Breast epithelium (tissue), 3 donors: ENCODE measurements at regions not wholly inside any gene's neighbourhood (a gene's known extent, or its start where the extent isn't known, plus 50 kb on each side); places are given as distances from the start of the nearest gene placed in this dataset.

Experiments used
- POLR2A ChIP-seq: fragments of 450-650 bp; IDR thresholded peaks from one replicate; pipeline ENCODE4 v1.6.1; 2016; ENCODE audit warnings: antibody characterized with exemption, mild to moderate bottlenecking, moderate library complexity
- POLR2AphosphoS5 ChIP-seq, 3 donors: sonication (generic); formaldehyde crosslinking; IDR thresholded peaks; one replicate each; pipeline ENCODE4 v1.6.1; 2017; ENCODE audit warnings: antibody characterized with exemption in 3 of 3
- TF ChIP-seq, protein P1 (sequence below), 3 donors: fragments of 450-650 bp; IDR thresholded peaks; one replicate each; pipeline ENCODE4 v1.5.1; 2016 to 2017; ENCODE audit warnings: antibody characterized with exemption in 3 of 3, mild to moderate bottlenecking in 3 of 3, moderate library complexity in 3 of 3

DNA sequence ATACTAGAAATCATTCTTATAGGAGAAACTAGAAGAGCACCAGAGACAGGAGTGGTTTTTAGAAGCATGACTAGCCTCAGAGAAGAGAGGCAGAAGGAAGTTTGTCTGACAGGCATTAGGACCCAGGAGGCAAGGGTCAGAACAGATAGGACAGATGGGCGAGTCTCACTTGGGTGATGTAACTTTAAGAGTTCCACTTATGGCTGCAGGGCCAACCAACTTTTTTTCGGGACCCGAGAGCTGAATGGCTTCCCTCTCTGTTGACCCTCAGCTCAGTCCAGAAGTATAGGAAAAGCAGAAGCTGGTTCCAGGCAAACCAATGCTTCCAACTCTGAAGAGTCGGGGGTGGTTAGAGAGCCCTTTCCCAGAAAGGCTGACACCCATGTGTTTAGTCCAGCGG is 136.6 kb upstream of the SETMAR start:
- TF ChIP-seq POLR2AphosphoS5 (IDR thresholded peaks at IDR 0.05) (no peak), POLR2A (no peak)
- TF ChIP-seq, protein P1, sequence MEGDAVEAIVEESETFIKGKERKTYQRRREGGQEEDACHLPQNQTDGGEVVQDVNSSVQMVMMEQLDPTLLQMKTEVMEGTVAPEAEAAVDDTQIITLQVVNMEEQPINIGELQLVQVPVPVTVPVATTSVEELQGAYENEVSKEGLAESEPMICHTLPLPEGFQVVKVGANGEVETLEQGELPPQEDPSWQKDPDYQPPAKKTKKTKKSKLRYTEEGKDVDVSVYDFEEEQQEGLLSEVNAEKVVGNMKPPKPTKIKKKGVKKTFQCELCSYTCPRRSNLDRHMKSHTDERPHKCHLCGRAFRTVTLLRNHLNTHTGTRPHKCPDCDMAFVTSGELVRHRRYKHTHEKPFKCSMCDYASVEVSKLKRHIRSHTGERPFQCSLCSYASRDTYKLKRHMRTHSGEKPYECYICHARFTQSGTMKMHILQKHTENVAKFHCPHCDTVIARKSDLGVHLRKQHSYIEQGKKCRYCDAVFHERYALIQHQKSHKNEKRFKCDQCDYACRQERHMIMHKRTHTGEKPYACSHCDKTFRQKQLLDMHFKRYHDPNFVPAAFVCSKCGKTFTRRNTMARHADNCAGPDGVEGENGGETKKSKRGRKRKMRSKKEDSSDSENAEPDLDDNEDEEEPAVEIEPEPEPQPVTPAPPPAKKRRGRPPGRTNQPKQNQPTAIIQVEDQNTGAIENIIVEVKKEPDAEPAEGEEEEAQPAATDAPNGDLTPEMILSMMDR (IDR thresholded peaks at IDR 0.05), result no peak
